IMR-90 (cell line): ENCODE measurements at regions not wholly inside any gene's neighbourhood (a gene's known extent, or its start where the extent isn't known, plus 50 kb on each side); places are given as distances from the start of the nearest gene placed in this dataset.

Experiments
- RFX5 ChIP-seq: IDR thresholded peaks from 2 replicates; pipeline ENCODE4 v1.8.0; 2012; ENCODE audit warnings: low read depth, mild to moderate bottlenecking, low read length, moderate library complexity
- TF ChIP-seq, protein P1 (sequence below): conservative IDR thresholded peaks from 2 replicates; pipeline ENCODE4 v1.5.1; 2012; ENCODE audit warnings: mild to moderate bottlenecking, low read depth, low read length, improper control_type of control experiment

DNA sequence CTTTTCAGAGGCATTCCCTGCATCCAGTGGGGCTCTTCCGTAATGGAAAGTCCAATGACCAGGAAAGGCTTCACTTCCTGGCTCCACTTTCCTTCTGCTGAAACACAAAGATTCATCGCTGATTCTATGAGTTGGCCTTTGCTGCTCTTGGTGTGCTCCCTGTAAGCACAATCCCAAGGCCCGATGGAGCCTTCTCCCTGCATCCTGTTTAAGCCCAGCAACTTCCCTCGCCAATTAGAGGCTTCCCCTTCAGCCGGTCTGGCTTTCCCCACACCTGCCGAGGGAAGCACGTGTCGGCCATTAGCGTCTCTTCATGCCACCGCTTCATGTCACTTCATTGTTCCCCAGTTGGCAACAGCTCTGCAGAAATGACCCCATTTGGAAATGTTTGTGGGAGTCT is 693.9 kb downstream of the MED13L start:
- TF ChIP-seq, protein P1, sequence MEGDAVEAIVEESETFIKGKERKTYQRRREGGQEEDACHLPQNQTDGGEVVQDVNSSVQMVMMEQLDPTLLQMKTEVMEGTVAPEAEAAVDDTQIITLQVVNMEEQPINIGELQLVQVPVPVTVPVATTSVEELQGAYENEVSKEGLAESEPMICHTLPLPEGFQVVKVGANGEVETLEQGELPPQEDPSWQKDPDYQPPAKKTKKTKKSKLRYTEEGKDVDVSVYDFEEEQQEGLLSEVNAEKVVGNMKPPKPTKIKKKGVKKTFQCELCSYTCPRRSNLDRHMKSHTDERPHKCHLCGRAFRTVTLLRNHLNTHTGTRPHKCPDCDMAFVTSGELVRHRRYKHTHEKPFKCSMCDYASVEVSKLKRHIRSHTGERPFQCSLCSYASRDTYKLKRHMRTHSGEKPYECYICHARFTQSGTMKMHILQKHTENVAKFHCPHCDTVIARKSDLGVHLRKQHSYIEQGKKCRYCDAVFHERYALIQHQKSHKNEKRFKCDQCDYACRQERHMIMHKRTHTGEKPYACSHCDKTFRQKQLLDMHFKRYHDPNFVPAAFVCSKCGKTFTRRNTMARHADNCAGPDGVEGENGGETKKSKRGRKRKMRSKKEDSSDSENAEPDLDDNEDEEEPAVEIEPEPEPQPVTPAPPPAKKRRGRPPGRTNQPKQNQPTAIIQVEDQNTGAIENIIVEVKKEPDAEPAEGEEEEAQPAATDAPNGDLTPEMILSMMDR, result no peak
- no peak for TF ChIP-seq RFX5
